Testis (tissue), 2 donors: ENCODE measurements at regions not wholly inside any gene's neighbourhood (a gene's known extent, or its start where the extent isn't known, plus 50 kb on each side); places are given as distances from the start of the nearest gene placed in this dataset.

ENCODE experiments used
- DNase-seq: peaks from one replicate; pipeline ENCODE4 v3.0.0-alpha.2; 2019
- H3K27ac ChIP-seq, 2 donors: fragments of 200-600 bp; sonication (generic); one replicate each; pipeline ENCODE4 v1.5.1; 2019
- H3K27me3 ChIP-seq: fragments of 200-600 bp; sonication (generic); one replicate; pipeline ENCODE4 v1.5.1; 2019
- H3K36me3 ChIP-seq: fragments of 200-600 bp; sonication (generic); one replicate; pipeline ENCODE4 v1.5.1; 2017; ENCODE audit warnings: low read depth; ENCODE audit errors: missing control alignments
- H3K4me1 ChIP-seq: fragments of 200-600 bp; sonication (generic); one replicate; pipeline ENCODE4 v1.5.1; 2019
- H3K4me3 ChIP-seq, 2 donors: fragments of 200-600 bp; sonication (generic); one replicate each; pipeline ENCODE4 v1.5.1; 2017 to 2019
- H3K9me3 ChIP-seq: fragments of 200-600 bp; sonication (generic); one replicate; pipeline ENCODE4 v1.5.1; 2017
- CTCF ChIP-seq, 3 experiments: fragments of 450-650 bp in 2 of 3; fragments of 200-600 bp in 1 of 3; sonication (generic) in 1 of 3; IDR thresholded peaks; one replicate each; pipeline ENCODE4 v1.5.1; 2016 to 2019; ENCODE audit warnings: antibody characterized with exemption in 3 of 3, mild to moderate bottlenecking in 2 of 3, moderate library complexity in 1 of 3
- POLR2A ChIP-seq: fragments of 450-650 bp; IDR thresholded peaks from one replicate; pipeline ENCODE4 v1.6.1; 2017; ENCODE audit warnings: antibody characterized with exemption, mild to moderate bottlenecking, moderate library complexity
- WGBS, 2 donors: methylation state at CpG; one replicate each; pipeline ENCODE4 v1.1.5; 2018; 5-methylcytosine and 5-hydroxymethylcytosine counted together
- intact Hi-C: fragments of 100-400 bp; cut with DNase I; formaldehyde crosslinking; loops from one replicate; pipeline ENCODE4 v1.15.1; 2023; ENCODE audit warnings: low total_unique reads

DNA sequence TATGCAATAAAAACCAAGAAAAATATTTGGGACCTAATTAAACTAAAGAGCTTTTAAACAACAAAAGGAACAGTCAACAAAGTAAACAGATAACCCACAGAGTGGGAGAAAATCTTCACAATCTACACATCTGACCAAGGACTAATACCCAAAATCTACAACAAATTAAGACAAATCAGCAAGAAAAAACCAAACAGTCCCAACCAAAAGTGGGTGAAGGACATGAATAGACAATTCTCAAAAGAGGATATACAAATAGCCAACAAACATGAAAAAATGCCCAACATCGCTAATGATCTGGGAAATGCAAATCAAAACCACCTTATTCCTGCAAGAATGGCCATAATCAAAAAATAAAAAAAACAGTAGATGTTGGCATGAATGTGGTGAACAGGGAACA, 250.1 kb downstream of the C1D start:
- no peak overlapping the region for H3K27ac ChIP-seq
- no peaks in the 10 kb centered on the region for H3K4me1 ChIP-seq
- no peak overlapping the region for H3K4me3 ChIP-seq
- intact Hi-C loops, result no loop called here
- H3K27me3 ChIP-seq, result no peaks in the 10 kb centered on the region
- H3K36me3 ChIP-seq, result no peaks in the 10 kb centered on the region
- 91 to 100% methylated on average over 1 of the region's 1 CpG for WGBS, 2 donors
- no peaks in the 10 kb centered on the region for H3K9me3 ChIP-seq
- TF ChIP-seq POLR2A, result no peak
- TF ChIP-seq CTCF (IDR thresholded peaks at IDR 0.05), result no peak
- DNase-seq, result no peak

GRCh38 chr2:67823726-67824125, 239.1 kb downstream of the C1D start:
- Histone ChIP-seq H3K27me3 (no peaks in the 10 kb centered on the region), H3K4me3 (no peak overlapping the region), H3K27ac (no peak overlapping the region), H3K36me3 (no peaks in the 10 kb centered on the region), H3K9me3 (no peaks in the 10 kb centered on the region), H3K4me1 (no peaks in the 10 kb centered on the region)
- intact Hi-C loops, result no loop called here
- DNase-seq, result no peak
- TF ChIP-seq POLR2A, result no peak
- no peak for TF ChIP-seq CTCF (IDR thresholded peaks at IDR 0.05)
- WGBS, 2 donors, result 79 to 82% methylated on average over 8 of the region's 8 CpGs

DNA sequence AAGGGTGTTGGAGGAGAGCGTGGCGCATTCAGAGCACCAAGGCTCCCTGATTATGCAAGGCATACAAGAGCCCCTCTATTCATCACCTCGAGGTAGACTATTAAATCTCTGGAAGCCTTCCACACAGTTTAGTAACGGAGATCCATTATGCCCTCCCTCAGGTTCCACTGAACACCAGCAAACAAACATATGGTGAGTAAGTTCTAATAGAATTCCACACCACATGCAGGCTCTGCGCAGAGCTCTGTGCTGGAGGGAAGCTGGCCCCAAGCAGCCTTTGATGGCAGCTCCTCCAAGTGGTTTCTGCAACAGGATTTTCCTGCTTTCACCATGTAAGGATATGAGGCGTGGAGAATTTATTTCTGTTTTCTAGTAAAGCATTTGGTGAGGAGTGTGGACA, 238.6 kb downstream of the C1D start:
- WGBS, 2 donors, result 83% methylated on average over 6 of the region's 6 CpGs
- no peak for DNase-seq
- H3K36me3 ChIP-seq, result no peaks in the 10 kb centered on the region
- TF ChIP-seq CTCF (IDR thresholded peaks at IDR 0.05) (no peak), POLR2A (no peak)
- intact Hi-C loops, result no loop called here
- no peak overlapping the region for H3K4me3 ChIP-seq
- H3K9me3 ChIP-seq, result no peaks in the 10 kb centered on the region
- H3K4me1 ChIP-seq, result no peaks in the 10 kb centered on the region
- H3K27me3 ChIP-seq, result no peaks in the 10 kb centered on the region
- no peak overlapping the region for H3K27ac ChIP-seq

- Histone ChIP-seq H3K4me1 (no peaks in the 10 kb centered on the region), H3K9me3 (no peaks in the 10 kb centered on the region), H3K27me3 (no peaks in the 10 kb centered on the region), H3K36me3 (no peaks in the 10 kb centered on the region), H3K4me3 (no peak overlapping the region), H3K27ac (no peak overlapping the region)
- DNase-seq, result no peak
- intact Hi-C loops, result no loop called here
- TF ChIP-seq CTCF (IDR thresholded peaks at IDR 0.05) (no peak), POLR2A (no peak)
- 39 to 42% methylated on average over 2 of the region's 2 CpGs for WGBS, 2 donors
Measured at GRCh38 chr2:67825476-67825875, 237.3 kb downstream of the C1D start.

GRCh38 chr2:67828066-67828465, 234.7 kb downstream of the C1D start:
- no peak for DNase-seq
- H3K27me3 ChIP-seq, result no peaks in the 10 kb centered on the region
- WGBS, 2 donors, result 63 to 66% methylated on average over 2 of the region's 2 CpGs

More at GRCh38 chr2:67828066-67828465, 234.7 kb downstream of the C1D start:
- intact Hi-C loops, result no loop called here
- Histone ChIP-seq H3K4me1 (no peaks in the 10 kb centered on the region), H3K27ac (no peak overlapping the region), H3K9me3 (no peaks in the 10 kb centered on the region), H3K4me3 (no peak overlapping the region), H3K36me3 (no peaks in the 10 kb centered on the region)
- TF ChIP-seq POLR2A (no peak), CTCF (IDR thresholded peaks at IDR 0.05) (no peak)
